GM23338 (cell line): ENCODE measurements at regions not wholly inside any gene's neighbourhood (a gene's known extent, or its start where the extent isn't known, plus 50 kb on each side); places are given as distances from the start of the nearest gene placed in this dataset.

Source experiments
- ATAC-seq: fragments of 200-7000 bp; cut with Tn5 transposase; 3 replicates; pipeline ENCODE4 v1.9.1; 2020
- DNase-seq: peaks from one replicate; pipeline ENCODE4 v3.0.0-alpha.2; 2015; ENCODE audit warnings: low spot score
- H2AFZ ChIP-seq: fragments of 200-600 bp; sonication (generic); 2 replicates; pipeline ENCODE4 v1.8.0; 2016; ENCODE audit warnings: antibody characterized with exemption, mild to moderate bottlenecking, moderate library complexity
- H3F3A ChIP-seq: fragments of 200-600 bp; sonication (generic); replicated peaks from 2 replicates; pipeline ENCODE4 v1.8.0; 2017; ENCODE audit warnings: antibody characterized with exemption, mixed run types, low read depth
- H3K27ac ChIP-seq: fragments of 200-600 bp; sonication (generic); 2 replicates; pipeline ENCODE4 v1.6.1; 2016; ENCODE audit warnings: low read depth
- H3K27me3 ChIP-seq: fragments of 200-600 bp; sonication (generic); 2 replicates; pipeline ENCODE4 v1.8.0; 2016; ENCODE audit warnings: mild to moderate bottlenecking, mixed run types, moderate library complexity; ENCODE audit not compliant: insufficient read depth
- H3K36me3 ChIP-seq: fragments of 200-600 bp; sonication (generic); 2 replicates; pipeline ENCODE4 v1.8.0; 2016; ENCODE audit warnings: mild to moderate bottlenecking; ENCODE audit not compliant: insufficient read depth
- H3K4me1 ChIP-seq: fragments of 200-600 bp; sonication (generic); 2 replicates; pipeline ENCODE4 v1.8.0; 2016; ENCODE audit warnings: mild to moderate bottlenecking, moderate library complexity; ENCODE audit not compliant: insufficient read depth
- H3K4me2 ChIP-seq: fragments of 200-600 bp; sonication (generic); 2 replicates; pipeline ENCODE4 v1.7.1; 2017; ENCODE audit warnings: mixed run types
- H3K4me3 ChIP-seq: fragments of 200-600 bp; sonication (generic); 2 replicates; pipeline ENCODE4 v1.6.1; 2016; ENCODE audit warnings: mixed run types
- H3K79me2 ChIP-seq: fragments of 200-600 bp; sonication (generic); replicated peaks from 2 replicates; pipeline ENCODE4 v1.8.0; 2017; ENCODE audit warnings: mild to moderate bottlenecking; ENCODE audit not compliant: insufficient read depth
- H3K9me2 ChIP-seq: fragments of 200-600 bp; sonication (generic); 2 replicates; pipeline ENCODE4 v1.8.0; 2017; ENCODE audit not compliant: insufficient read depth
- H4K20me1 ChIP-seq: fragments of 200-600 bp; sonication (generic); replicated peaks from 2 replicates; pipeline ENCODE4 v1.8.0; 2017; ENCODE audit warnings: mild to moderate bottlenecking; ENCODE audit not compliant: insufficient read depth
- H3K27ac Mint-ChIP-seq: 2 replicates; pipeline ENCODE4 v1.8.0; 2020; ENCODE audit warnings: inconsistent platforms, mild to moderate bottlenecking, moderate library complexity, mixed read lengths
- H3K27me3 Mint-ChIP-seq: 3 replicates; pipeline ENCODE4 v1.8.0; 2022; ENCODE audit warnings: low read depth, mild to moderate bottlenecking, moderate library complexity, mixed read lengths, inconsistent platforms; ENCODE audit not compliant: insufficient read depth, poor library complexity
- H3K36me3 Mint-ChIP-seq: 3 replicates; pipeline ENCODE4 v1.8.0; 2021; ENCODE audit warnings: low read depth, mild to moderate bottlenecking, inconsistent platforms, moderate library complexity, mixed read lengths
- H3K4me1 Mint-ChIP-seq: 3 replicates; pipeline ENCODE4 v1.8.0; 2020; ENCODE audit warnings: mild to moderate bottlenecking, inconsistent platforms, mixed read lengths
- H3K4me3 Mint-ChIP-seq: 3 replicates; pipeline ENCODE4 v1.8.0; 2021; ENCODE audit warnings: moderate library complexity, mild to moderate bottlenecking, inconsistent platforms, mixed read lengths
- H3K9me3 Mint-ChIP-seq: 3 replicates; pipeline ENCODE4 v1.8.0; 2020; ENCODE audit warnings: moderate library complexity, mild to moderate bottlenecking, inconsistent platforms, mixed read lengths
- CREB1 ChIP-seq: fragments of 250-450 bp; sonication (Bioruptor Pico); IDR thresholded peaks from 2 replicates; pipeline ENCODE4 v1.5.0; 2020; ENCODE audit warnings: low read depth, mild to moderate bottlenecking, moderate library complexity
- EZH2 ChIP-seq: fragments of 200-600 bp; sonication (generic); IDR thresholded peaks from one replicate; pipeline ENCODE4 v1.8.0; 2017; ENCODE audit warnings: antibody characterized with exemption, mild to moderate bottlenecking, low read depth; ENCODE audit not compliant: unreplicated experiment
- EZH2phosphoT487 ChIP-seq: fragments of 200-600 bp; sonication (generic); IDR thresholded peaks from one replicate; pipeline ENCODE4 v1.8.1; 2018; ENCODE audit warnings: antibody characterized with exemption; ENCODE audit not compliant: unreplicated experiment
- NANOG ChIP-seq: IDR thresholded peaks from 2 replicates; pipeline ENCODE4 v1.6.1; 2016; ENCODE audit warnings: antibody characterized with exemption, borderline replicate concordance
- POLR2AphosphoS5 ChIP-seq: IDR thresholded peaks from 2 replicates; pipeline ENCODE4 v1.6.1; 2016; ENCODE audit warnings: antibody characterized with exemption, low read depth
- ZNF114 ChIP-seq: fragments of 250-450 bp; sonication (Bioruptor Pico); IDR thresholded peaks from 2 replicates; pipeline ENCODE4 v1.5.0; 2020; ENCODE audit warnings: mild to moderate bottlenecking, moderate library complexity
- ZNF331 ChIP-seq: fragments of 250-450 bp; sonication (Bioruptor Pico); IDR thresholded peaks from 2 replicates; pipeline ENCODE4 v1.5.0; 2020; ENCODE audit warnings: low read depth, mild to moderate bottlenecking, moderate library complexity
- TF ChIP-seq, protein P1 (sequence below): IDR thresholded peaks from 2 replicates; pipeline ENCODE4 v1.6.1; 2016; ENCODE audit warnings: antibody characterized with exemption
- TF ChIP-seq, protein P2 (sequence below): fragments of 250-450 bp; sonication (Bioruptor Pico); IDR thresholded peaks from 2 replicates; pipeline ENCODE4 v1.5.0; 2020; ENCODE audit warnings: mild to moderate bottlenecking, moderate library complexity
- TF ChIP-seq, protein P3 (sequence below): IDR thresholded peaks from one replicate; pipeline ENCODE4 v1.6.1; 2018; ENCODE audit warnings: antibody characterized with exemption; ENCODE audit not compliant: unreplicated experiment
- TF ChIP-seq, protein P4 (sequence below), 2 experiments: fragments of 200-600 bp in 1 of 2; sonication (generic) in 1 of 2; conservative IDR thresholded peaks; 2 replicates each; pipeline versions ENCODE4 v1.5.1 to v1.6.1; 2016 to 2017; ENCODE audit warnings: antibody characterized with exemption in 2 of 2, low read depth in 2 of 2, mild to moderate bottlenecking in 2 of 2, moderate library complexity in 1 of 2

DNA sequence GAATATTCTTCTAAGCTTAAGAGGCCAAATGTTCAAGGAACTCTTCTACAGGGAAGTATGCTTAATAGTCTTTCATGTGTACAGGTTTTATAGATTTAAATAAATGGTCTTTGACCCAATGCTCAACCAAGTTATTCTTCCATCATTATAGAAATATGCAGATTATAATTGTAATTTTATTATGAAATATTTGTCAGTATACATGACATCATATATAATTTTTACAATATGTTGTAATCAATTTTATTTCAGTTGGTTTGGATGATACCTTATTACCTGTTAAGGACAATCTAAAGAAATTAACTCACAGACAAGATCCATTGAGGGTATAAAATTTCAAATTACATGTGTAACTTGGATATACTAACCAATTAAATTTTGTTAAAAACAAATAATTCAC lies 1278.3 kb downstream of the SLC16A7 start:
- Histone ChIP-seq H3K4me1 (no peaks in the 10 kb centered on the region), H3K79me2 (no peaks in the 10 kb centered on the region), H3K4me3 (no peak overlapping the region), H3K4me2 (no peak overlapping the region), H3K36me3 (no peaks in the 10 kb centered on the region), H3K27ac (no peak overlapping the region), H2AFZ (no peak overlapping the region), H3K9me2 (no peaks in the 10 kb centered on the region), H3K27me3 (no peaks in the 10 kb centered on the region), H4K20me1 (no peaks in the 10 kb centered on the region), H3F3A (no peaks in the 10 kb centered on the region)
- no peak for ATAC-seq
- DNase-seq = no peak
- Mint-ChIP-seq H3K4me3 (no peak overlapping the region), H3K9me3 (no peaks in the 10 kb centered on the region), H3K36me3 (no peaks in the 10 kb centered on the region), H3K4me1 (no peaks in the 10 kb centered on the region), H3K27ac (no peak overlapping the region), H3K27me3 (no peaks in the 10 kb centered on the region)
- TF ChIP-seq, protein P1, sequence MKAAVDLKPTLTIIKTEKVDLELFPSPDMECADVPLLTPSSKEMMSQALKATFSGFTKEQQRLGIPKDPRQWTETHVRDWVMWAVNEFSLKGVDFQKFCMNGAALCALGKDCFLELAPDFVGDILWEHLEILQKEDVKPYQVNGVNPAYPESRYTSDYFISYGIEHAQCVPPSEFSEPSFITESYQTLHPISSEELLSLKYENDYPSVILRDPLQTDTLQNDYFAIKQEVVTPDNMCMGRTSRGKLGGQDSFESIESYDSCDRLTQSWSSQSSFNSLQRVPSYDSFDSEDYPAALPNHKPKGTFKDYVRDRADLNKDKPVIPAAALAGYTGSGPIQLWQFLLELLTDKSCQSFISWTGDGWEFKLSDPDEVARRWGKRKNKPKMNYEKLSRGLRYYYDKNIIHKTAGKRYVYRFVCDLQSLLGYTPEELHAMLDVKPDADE = no peak
- no peak for TF ChIP-seq EZH2
- TF ChIP-seq CREB1 = no peak
- TF ChIP-seq EZH2phosphoT487 = no peak
- TF ChIP-seq, protein P2, sequence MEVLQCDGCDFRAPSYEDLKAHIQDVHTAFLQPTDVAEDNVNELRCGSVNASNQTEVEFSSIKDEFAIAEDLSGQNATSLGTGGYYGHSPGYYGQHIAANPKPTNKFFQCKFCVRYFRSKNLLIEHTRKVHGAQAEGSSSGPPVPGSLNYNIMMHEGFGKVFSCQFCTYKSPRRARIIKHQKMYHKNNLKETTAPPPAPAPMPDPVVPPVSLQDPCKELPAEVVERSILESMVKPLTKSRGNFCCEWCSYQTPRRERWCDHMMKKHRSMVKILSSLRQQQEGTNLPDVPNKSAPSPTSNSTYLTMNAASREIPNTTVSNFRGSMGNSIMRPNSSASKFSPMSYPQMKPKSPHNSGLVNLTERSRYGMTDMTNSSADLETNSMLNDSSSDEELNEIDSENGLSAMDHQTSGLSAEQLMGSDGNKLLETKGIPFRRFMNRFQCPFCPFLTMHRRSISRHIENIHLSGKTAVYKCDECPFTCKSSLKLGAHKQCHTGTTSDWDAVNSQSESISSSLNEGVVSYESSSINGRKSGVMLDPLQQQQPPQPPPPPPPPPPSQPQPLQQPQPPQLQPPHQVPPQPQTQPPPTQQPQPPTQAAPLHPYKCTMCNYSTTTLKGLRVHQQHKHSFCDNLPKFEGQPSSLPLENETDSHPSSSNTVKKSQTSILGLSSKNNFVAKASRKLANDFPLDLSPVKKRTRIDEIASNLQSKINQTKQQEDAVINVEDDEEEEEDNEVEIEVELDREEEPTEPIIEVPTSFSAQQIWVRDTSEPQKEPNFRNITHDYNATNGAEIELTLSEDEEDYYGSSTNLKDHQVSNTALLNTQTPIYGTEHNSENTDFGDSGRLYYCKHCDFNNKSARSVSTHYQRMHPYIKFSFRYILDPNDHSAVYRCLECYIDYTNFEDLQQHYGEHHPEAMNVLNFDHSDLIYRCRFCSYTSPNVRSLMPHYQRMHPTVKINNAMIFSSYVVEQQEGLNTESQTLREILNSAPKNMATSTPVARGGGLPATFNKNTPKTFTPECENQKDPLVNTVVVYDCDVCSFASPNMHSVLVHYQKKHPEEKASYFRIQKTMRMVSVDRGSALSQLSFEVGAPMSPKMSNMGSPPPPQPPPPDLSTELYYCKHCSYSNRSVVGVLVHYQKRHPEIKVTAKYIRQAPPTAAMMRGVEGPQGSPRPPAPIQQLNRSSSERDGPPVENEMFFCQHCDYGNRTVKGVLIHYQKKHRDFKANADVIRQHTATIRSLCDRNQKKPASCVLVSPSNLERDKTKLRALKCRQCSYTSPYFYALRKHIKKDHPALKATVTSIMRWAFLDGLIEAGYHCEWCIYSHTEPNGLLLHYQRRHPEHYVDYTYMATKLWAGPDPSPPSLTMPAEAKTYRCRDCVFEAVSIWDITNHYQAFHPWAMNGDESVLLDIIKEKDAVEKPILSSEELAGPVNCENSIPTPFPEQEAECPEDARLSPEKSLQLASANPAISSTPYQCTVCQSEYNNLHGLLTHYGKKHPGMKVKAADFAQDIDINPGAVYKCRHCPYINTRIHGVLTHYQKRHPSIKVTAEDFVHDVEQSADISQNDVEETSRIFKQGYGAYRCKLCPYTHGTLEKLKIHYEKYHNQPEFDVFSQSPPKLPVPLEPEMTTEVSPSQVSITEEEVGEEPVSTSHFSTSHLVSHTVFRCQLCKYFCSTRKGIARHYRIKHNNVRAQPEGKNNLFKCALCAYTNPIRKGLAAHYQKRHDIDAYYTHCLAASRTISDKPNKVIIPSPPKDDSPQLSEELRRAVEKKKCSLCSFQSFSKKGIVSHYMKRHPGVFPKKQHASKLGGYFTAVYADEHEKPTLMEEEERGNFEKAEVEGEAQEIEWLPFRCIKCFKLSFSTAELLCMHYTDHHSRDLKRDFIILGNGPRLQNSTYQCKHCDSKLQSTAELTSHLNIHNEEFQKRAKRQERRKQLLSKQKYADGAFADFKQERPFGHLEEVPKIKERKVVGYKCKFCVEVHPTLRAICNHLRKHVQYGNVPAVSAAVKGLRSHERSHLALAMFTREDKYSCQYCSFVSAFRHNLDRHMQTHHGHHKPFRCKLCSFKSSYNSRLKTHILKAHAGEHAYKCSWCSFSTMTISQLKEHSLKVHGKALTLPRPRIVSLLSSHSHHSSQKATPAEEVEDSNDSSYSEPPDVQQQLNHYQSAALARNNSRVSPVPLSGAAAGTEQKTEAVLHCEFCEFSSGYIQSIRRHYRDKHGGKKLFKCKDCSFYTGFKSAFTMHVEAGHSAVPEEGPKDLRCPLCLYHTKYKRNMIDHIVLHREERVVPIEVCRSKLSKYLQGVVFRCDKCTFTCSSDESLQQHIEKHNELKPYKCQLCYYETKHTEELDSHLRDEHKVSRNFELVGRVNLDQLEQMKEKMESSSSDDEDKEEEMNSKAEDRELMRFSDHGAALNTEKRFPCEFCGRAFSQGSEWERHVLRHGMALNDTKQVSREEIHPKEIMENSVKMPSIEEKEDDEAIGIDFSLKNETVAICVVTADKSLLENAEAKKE (CRISPR knock-in tag) = no peak
- TF ChIP-seq NANOG = no peak
- TF ChIP-seq ZNF331 (CRISPR knock-in tag) = no peak
- TF ChIP-seq POLR2AphosphoS5 = no peak
- TF ChIP-seq, protein P3, sequence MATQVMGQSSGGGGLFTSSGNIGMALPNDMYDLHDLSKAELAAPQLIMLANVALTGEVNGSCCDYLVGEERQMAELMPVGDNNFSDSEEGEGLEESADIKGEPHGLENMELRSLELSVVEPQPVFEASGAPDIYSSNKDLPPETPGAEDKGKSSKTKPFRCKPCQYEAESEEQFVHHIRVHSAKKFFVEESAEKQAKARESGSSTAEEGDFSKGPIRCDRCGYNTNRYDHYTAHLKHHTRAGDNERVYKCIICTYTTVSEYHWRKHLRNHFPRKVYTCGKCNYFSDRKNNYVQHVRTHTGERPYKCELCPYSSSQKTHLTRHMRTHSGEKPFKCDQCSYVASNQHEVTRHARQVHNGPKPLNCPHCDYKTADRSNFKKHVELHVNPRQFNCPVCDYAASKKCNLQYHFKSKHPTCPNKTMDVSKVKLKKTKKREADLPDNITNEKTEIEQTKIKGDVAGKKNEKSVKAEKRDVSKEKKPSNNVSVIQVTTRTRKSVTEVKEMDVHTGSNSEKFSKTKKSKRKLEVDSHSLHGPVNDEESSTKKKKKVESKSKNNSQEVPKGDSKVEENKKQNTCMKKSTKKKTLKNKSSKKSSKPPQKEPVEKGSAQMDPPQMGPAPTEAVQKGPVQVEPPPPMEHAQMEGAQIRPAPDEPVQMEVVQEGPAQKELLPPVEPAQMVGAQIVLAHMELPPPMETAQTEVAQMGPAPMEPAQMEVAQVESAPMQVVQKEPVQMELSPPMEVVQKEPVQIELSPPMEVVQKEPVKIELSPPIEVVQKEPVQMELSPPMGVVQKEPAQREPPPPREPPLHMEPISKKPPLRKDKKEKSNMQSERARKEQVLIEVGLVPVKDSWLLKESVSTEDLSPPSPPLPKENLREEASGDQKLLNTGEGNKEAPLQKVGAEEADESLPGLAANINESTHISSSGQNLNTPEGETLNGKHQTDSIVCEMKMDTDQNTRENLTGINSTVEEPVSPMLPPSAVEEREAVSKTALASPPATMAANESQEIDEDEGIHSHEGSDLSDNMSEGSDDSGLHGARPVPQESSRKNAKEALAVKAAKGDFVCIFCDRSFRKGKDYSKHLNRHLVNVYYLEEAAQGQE = no peak
- TF ChIP-seq, protein P4, sequence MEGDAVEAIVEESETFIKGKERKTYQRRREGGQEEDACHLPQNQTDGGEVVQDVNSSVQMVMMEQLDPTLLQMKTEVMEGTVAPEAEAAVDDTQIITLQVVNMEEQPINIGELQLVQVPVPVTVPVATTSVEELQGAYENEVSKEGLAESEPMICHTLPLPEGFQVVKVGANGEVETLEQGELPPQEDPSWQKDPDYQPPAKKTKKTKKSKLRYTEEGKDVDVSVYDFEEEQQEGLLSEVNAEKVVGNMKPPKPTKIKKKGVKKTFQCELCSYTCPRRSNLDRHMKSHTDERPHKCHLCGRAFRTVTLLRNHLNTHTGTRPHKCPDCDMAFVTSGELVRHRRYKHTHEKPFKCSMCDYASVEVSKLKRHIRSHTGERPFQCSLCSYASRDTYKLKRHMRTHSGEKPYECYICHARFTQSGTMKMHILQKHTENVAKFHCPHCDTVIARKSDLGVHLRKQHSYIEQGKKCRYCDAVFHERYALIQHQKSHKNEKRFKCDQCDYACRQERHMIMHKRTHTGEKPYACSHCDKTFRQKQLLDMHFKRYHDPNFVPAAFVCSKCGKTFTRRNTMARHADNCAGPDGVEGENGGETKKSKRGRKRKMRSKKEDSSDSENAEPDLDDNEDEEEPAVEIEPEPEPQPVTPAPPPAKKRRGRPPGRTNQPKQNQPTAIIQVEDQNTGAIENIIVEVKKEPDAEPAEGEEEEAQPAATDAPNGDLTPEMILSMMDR (conservative IDR thresholded peaks at IDR 0.05; ENCODE audit: low read depth in 2 of 2) = no peak
- TF ChIP-seq ZNF114 (CRISPR knock-in tag) = no peak
